Pancreas (tissue), 10 donors: ENCODE measurements at regions not wholly inside any gene's neighbourhood (a gene's known extent, or its start where the extent isn't known, plus 50 kb on each side); places are given as distances from the start of the nearest gene placed in this dataset.
A peak's percentile ranks its signal among the peaks of the same experiment; 100 is the strongest.

Experiments
- ATAC-seq, 4 donors: fragments of 200-7000 bp; cut with Tn5 transposase; one replicate each; pipeline versions ENCODE4 v1.8.0 to v1.9.1; 2020; ENCODE audit warnings: mild to moderate bottlenecking in 4 of 4, moderate library complexity in 4 of 4
- DNase-seq, 6 donors: peaks; one replicate each; pipeline ENCODE4 v3.0.0-alpha.2; 2020
- FAIRE-seq: peaks from 2 replicates; lab custom pipeline; 2012; peaks lifted over from hg19 to GRCh38; lab: Jason Lieb, UNC
- H3K27ac ChIP-seq, 4 donors: fragments of 200-600 bp; sonication (generic); 1 replicate in 3 of 4; 2 replicates in 1 of 4; pipeline versions ENCODE4 v1.5.0 to v1.8.0; 2020
- H3K27me3 ChIP-seq, 4 donors: fragments of 200-600 bp; one replicate each; pipeline ENCODE4 v1.8.0; 2021
- H3K36me3 ChIP-seq, 3 donors: fragments of 200-600 bp; sonication (generic) in 1 of 3; one replicate each; pipeline versions ENCODE4 v1.5.0 to v1.8.0; 2020 to 2021
- H3K4me1 ChIP-seq, 3 donors: fragments of 200-600 bp; one replicate each; pipeline ENCODE4 v1.8.0; 2021
- H3K4me3 ChIP-seq, 4 donors: fragments of 200-600 bp; sonication (generic) in 2 of 4; one replicate each; pipeline versions ENCODE4 v1.5.0 to v1.8.0; 2020 to 2021
- H3K9me3 ChIP-seq, 4 donors: fragments of 200-600 bp; one replicate each; pipeline ENCODE4 v1.8.0; 2021
- WGBS, 2 donors: extraction: QIAGEN DNeasy Blood & Tissue Kit; methylation state at CpG; one replicate each; pipeline ENCODE4 v1.1.7; 2013; 5-methylcytosine and 5-hydroxymethylcytosine counted together
- intact Hi-C, 3 donors: fragments of 100-400 bp; cut with DNase I; formaldehyde crosslinking; loops; one replicate each; pipeline versions ENCODE4 v1.11.1 to v1.14.2; 2022
- TF ChIP-seq, protein P1 (sequence below), 4 donors: fragments of 200-600 bp; sonication (generic) in 3 of 4; IDR thresholded peaks; one replicate each; pipeline versions ENCODE4 v1.5.0 to v1.8.0; 2021; ENCODE audit warnings: antibody characterized with exemption in 4 of 4
- donor health status: healthy with polysubstance abuse.
- donor health status: DM: no; HTN: no; CAD: no; lungs with moderate emphysema.
- donor health status: DM: no; HTN: no; CAD: no.
- donor health status: control.
- donor health status: control.
- donor health status: Bipolar disorder and iron deficiency.
- donor health status: DM: yes; HTN: yes; CAD: no.
- donor health status: DM: no; HTN: no; CAD: no.
- donor health status: DM: no; HTN: no; CAD: no.
- donor health status: DM: yes; HTN: yes; CAD: no.

- Histone ChIP-seq H3K4me3 (no peak overlapping the region), H3K27me3 (no peaks in the 10 kb centered on the region), H3K9me3 (no peaks in the 10 kb centered on the region), H3K4me1 (peaks cover 3 to 52% (median 14%) of the 10 kb centered on the region in 3 donors), H3K27ac (peak overlapping the region in 1 of 4 donors; percentile 78), H3K36me3 (no peaks in the 10 kb centered on the region)
- no peak for DNase-seq
- 65 to 71% methylated on average over 4 of the region's 4 CpGs for WGBS, 2 donors
- ATAC-seq, result peak in 1 of 4 donors; percentile 36
- no peak for FAIRE-seq
- TF ChIP-seq, protein P1, sequence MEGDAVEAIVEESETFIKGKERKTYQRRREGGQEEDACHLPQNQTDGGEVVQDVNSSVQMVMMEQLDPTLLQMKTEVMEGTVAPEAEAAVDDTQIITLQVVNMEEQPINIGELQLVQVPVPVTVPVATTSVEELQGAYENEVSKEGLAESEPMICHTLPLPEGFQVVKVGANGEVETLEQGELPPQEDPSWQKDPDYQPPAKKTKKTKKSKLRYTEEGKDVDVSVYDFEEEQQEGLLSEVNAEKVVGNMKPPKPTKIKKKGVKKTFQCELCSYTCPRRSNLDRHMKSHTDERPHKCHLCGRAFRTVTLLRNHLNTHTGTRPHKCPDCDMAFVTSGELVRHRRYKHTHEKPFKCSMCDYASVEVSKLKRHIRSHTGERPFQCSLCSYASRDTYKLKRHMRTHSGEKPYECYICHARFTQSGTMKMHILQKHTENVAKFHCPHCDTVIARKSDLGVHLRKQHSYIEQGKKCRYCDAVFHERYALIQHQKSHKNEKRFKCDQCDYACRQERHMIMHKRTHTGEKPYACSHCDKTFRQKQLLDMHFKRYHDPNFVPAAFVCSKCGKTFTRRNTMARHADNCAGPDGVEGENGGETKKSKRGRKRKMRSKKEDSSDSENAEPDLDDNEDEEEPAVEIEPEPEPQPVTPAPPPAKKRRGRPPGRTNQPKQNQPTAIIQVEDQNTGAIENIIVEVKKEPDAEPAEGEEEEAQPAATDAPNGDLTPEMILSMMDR (IDR thresholded peaks at IDR 0.05), result no peak
- intact Hi-C loops, result no loop called here
These were observed 188.5 kb upstream of the KLF14 start for GRCh38 chr7:130922206-130923112.

DNA sequence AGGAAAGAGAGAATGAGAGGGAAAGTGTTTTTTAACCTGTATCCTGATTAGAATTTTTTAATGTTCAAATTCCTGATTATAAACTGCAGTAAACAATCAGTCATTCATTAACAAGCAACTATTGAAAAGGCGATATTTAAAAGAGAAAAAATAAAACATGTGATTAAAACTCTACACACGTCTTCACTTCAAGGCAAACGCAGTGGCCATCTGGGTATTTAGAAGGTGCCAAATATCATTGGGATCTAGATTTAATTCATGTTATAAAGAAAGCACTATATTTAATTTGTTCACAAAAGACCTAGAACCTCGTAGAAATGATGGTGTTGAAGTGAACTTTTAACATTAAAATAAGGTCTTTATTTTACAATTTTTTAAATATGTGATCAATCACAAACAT lies 189.4 kb upstream of the KLF14 start:
- 48 to 51% methylated on average over 4 of the region's 4 CpGs for WGBS, 2 donors
- no peaks in the 10 kb centered on the region for H3K36me3 ChIP-seq
- H3K4me3 ChIP-seq, result no peak overlapping the region
- intact Hi-C loops, result no loop called here
- H3K9me3 ChIP-seq, result no peaks in the 10 kb centered on the region
- no peaks in the 10 kb centered on the region for H3K27me3 ChIP-seq
- TF ChIP-seq, protein P1 (IDR thresholded peaks at IDR 0.05), result no peak
- no peak for DNase-seq
- H3K4me1 ChIP-seq, result peaks cover 0 to 43% (median 14%) of the 10 kb centered on the region in 3 donors
- no peak for ATAC-seq
- FAIRE-seq, result no peak
- H3K27ac ChIP-seq, result no peak overlapping the region

- TF ChIP-seq, protein P1 (IDR thresholded peaks at IDR 0.05), result no peak
- no peaks in the 10 kb centered on the region for H3K9me3 ChIP-seq
- ATAC-seq (no peak), FAIRE-seq (no peak), DNase-seq (no peak)
- H3K27ac ChIP-seq, result no peak overlapping the region
- H3K27me3 ChIP-seq, result no peaks in the 10 kb centered on the region
- H3K36me3 ChIP-seq, result no peaks in the 10 kb centered on the region
- intact Hi-C loops, result no loop called here
- peaks cover 0 to 42% (median 14%) of the 10 kb centered on the region in 3 donors for H3K4me1 ChIP-seq
- WGBS, 2 donors, result 91 to 95% methylated on average over 5 of the region's 5 CpGs
- H3K4me3 ChIP-seq, result no peak overlapping the region
These were observed 189.9 kb upstream of the KLF14 start for GRCh38 chr7:130923930-130924329.

DNA sequence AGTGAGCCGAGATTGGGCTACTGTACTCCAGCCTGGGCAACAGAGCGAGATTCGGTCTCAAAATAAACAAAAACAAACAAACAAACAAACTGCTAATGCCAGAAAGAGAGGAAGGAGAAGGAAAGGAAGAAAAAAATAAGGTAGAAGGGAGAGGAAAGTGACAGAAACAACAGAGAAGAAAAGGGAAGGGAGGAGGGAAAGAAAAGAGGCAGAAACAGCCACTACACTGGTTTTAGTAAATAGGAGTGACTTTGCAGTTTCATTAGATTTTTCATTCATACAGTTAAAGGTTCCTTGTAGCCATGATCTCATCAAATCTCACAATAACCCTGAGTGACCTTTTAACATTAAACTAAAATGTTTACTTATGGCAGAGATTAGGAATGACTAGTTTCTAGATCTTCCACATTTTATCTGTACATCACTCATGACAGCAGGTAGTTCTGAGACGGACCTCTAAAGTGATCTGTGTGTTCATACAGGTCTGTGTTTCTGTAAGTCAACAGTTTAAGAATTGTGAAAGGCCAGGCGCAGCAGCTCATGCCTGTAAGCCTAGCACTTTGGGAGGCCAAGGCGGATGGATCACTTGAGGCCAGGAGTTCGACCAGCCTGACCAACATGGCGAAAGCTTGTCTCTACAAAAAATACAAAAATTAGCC lies 191.3 kb upstream of the KLF14 start:
- no peak overlapping the region for H3K4me3 ChIP-seq
- no peak for DNase-seq
- no peaks in the 10 kb centered on the region for H3K36me3 ChIP-seq
- H3K27ac ChIP-seq, result peak overlapping the region in 2 of 4 donors; percentile 16 to 67
- no peaks in the 10 kb centered on the region for H3K27me3 ChIP-seq
- peaks cover 0 to 41% (median 19%) of the 10 kb centered on the region in 3 donors for H3K4me1 ChIP-seq
- WGBS, 2 donors, result 79 to 81% methylated on average over 8 of the region's 8 CpGs
- ATAC-seq, result peak; percentile 13 to 23 (median 22)
- H3K9me3 ChIP-seq, result no peaks in the 10 kb centered on the region
- FAIRE-seq, result no peak
- TF ChIP-seq, protein P1 (IDR thresholded peaks at IDR 0.05), result no peak
- intact Hi-C loops, result no loop called here
